ENCODE measurements at regions not wholly inside any gene's neighbourhood (a gene's known extent, or its start where the extent isn't known, plus 50 kb on each side); places are given as distances from the start of the nearest gene placed in this dataset.
"Not testable (repeated sequence)": the region's sequence is repeated elsewhere in the genome, so short reads cannot be mapped to it uniquely, and the experiment has no call there.

GRCh38 chr4:3613967-3614730, 81.9 kb upstream of the LRPAP1 start:
- TF ChIP-seq, protein P1, sequence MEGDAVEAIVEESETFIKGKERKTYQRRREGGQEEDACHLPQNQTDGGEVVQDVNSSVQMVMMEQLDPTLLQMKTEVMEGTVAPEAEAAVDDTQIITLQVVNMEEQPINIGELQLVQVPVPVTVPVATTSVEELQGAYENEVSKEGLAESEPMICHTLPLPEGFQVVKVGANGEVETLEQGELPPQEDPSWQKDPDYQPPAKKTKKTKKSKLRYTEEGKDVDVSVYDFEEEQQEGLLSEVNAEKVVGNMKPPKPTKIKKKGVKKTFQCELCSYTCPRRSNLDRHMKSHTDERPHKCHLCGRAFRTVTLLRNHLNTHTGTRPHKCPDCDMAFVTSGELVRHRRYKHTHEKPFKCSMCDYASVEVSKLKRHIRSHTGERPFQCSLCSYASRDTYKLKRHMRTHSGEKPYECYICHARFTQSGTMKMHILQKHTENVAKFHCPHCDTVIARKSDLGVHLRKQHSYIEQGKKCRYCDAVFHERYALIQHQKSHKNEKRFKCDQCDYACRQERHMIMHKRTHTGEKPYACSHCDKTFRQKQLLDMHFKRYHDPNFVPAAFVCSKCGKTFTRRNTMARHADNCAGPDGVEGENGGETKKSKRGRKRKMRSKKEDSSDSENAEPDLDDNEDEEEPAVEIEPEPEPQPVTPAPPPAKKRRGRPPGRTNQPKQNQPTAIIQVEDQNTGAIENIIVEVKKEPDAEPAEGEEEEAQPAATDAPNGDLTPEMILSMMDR (conservative IDR thresholded peaks at IDR 0.05) = no peak
- no peak for DNase-seq (ENCODE audit: low read depth, low spot score)
- H3K27ac Mint-ChIP-seq (ENCODE audit: unreplicated experiment) = no peak overlapping the region
- H3K4me3 Mint-ChIP-seq = no peak overlapping the region
- H3K9me3 Mint-ChIP-seq = peaks cover 14% of the 10 kb centered on the region
- peaks cover 14% of the 10 kb centered on the region for H3K4me1 Mint-ChIP-seq
- peaks cover 14% of the 10 kb centered on the region for H3K27me3 Mint-ChIP-seq (ENCODE audit: low read depth)
- peaks cover 3% of the 10 kb centered on the region for H3K36me3 Mint-ChIP-seq (ENCODE audit: low read depth)

DNA sequence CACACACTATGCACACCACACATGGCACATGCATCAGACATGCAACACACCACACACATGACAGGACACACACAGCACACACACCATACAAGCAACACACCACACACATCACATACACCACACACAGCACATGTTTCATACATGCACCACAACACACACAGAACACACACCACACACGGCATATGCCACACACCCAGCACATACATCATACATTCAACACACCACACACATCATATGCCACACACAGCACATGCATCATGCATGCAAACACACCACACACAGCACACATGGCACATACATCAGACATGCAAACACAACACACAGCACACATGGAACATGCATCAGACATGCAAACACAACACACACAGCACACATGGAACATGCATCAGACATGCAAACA, 80.7 kb upstream of the LRPAP1 start:
- Mint-ChIP-seq H3K9me3 (peaks cover 10% of the 10 kb centered on the region), H3K27ac (ENCODE audit: unreplicated experiment) (no peak overlapping the region), H3K4me3 (no peak overlapping the region), H3K4me1 (peaks cover 14% of the 10 kb centered on the region), H3K27me3 (ENCODE audit: low read depth) (peaks cover 3% of the 10 kb centered on the region), H3K36me3 (ENCODE audit: low read depth) (no peaks in the 10 kb centered on the region)
- TF ChIP-seq, protein P1 (conservative IDR thresholded peaks at IDR 0.05) = no peak
- no peak for DNase-seq (ENCODE audit: low read depth, low spot score)

DNA sequence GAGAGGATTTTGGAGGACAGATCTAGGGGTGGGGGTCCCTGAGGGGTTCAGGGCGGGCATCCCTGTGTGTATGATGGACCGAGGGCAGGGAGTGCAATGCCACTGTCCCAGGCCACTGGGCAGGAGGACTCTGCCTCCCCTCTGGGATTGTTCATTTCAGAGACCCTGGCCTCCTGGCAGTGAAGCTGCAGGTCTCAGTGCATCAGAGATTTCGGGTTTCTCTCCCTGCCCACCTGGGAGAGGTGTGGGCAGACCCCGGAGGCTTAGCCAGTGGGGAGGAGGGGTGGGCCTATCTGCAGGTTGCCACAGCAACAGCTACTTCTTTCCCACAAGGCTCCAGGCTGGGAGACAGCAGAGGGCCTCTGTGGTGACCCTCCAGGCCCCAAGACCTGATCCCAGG, 80.1 kb upstream of the LRPAP1 start:
- H3K9me3 Mint-ChIP-seq = peaks cover 10% of the 10 kb centered on the region
- no peak overlapping the region for H3K4me3 Mint-ChIP-seq
- DNase-seq (ENCODE audit: low read depth, low spot score) = no peak
- TF ChIP-seq, protein P1 (conservative IDR thresholded peaks at IDR 0.05) = no peak
- no peaks in the 10 kb centered on the region for H3K36me3 Mint-ChIP-seq (ENCODE audit: low read depth)
- peak overlapping the region; percentile 27 for H3K27ac Mint-ChIP-seq (ENCODE audit: unreplicated experiment)
- no peaks in the 10 kb centered on the region for H3K27me3 Mint-ChIP-seq (ENCODE audit: low read depth)
- peaks cover 14% of the 10 kb centered on the region for H3K4me1 Mint-ChIP-seq

DNA sequence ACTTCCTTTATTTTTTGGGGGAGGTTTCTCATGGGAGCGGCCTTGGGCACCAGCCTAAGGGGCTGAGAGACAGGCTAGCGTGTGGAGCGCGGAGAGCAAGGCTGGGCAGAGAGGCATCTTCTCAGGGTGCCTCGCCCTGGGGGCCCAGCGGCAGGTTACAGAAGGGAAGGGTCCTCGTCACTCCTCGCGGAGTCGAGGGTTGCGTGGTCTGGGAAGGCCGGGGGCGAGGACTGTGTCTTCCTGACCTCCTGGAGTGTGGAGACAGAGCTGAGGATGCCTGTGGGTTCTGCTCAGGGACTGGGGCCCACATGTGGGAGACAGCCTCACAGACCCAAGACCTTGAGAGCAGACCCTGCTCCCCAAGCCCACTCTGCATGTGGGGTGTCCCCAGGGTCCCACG, 79.6 kb upstream of the LRPAP1 start:
- Mint-ChIP-seq H3K36me3 (ENCODE audit: low read depth) (no peaks in the 10 kb centered on the region), H3K27ac (ENCODE audit: unreplicated experiment) (peak overlapping the region; percentile 88), H3K27me3 (ENCODE audit: low read depth) (no peaks in the 10 kb centered on the region), H3K4me3 (no peak overlapping the region), H3K9me3 (peaks cover 10% of the 10 kb centered on the region), H3K4me1 (peaks cover 14% of the 10 kb centered on the region)
- no peak for DNase-seq (ENCODE audit: low read depth, low spot score)
- TF ChIP-seq, protein P1 (conservative IDR thresholded peaks at IDR 0.05) = no peak

GRCh38 chr4:3610851-3611250, 78.6 kb upstream of the LRPAP1 start:
- not testable (repeated sequence) for DNase-seq (ENCODE audit: low read depth, low spot score); H3K36me3 Mint-ChIP-seq (ENCODE audit: low read depth); H3K27me3 Mint-ChIP-seq (ENCODE audit: low read depth); H3K27ac Mint-ChIP-seq (ENCODE audit: unreplicated experiment); H3K4me3 Mint-ChIP-seq
- peaks cover 14% of the 10 kb centered on the region for H3K4me1 Mint-ChIP-seq
- H3K9me3 Mint-ChIP-seq = peaks cover 10% of the 10 kb centered on the region

GRCh38 chr4:3609905-3610304, 77.7 kb upstream of the LRPAP1 start:
- H3K27ac Mint-ChIP-seq (ENCODE audit: unreplicated experiment); DNase-seq (ENCODE audit: low read depth, low spot score); H3K36me3 Mint-ChIP-seq (ENCODE audit: low read depth); H3K27me3 Mint-ChIP-seq (ENCODE audit: low read depth); H3K4me3 Mint-ChIP-seq: not testable (repeated sequence)
- H3K9me3 Mint-ChIP-seq = peaks cover 10% of the 10 kb centered on the region
- H3K4me1 Mint-ChIP-seq = peaks cover 13% of the 10 kb centered on the region

All from neural crest cell (in vitro differentiated cells).